Activated CD4-positive, alpha-beta T cell treated with anti-CD3 and anti-CD28 coated beads, Interleukin-2, amount 10 ng/mL, durations not matched to agents 7 days and 5 days (primary cell): ENCODE measurements at regions not wholly inside any gene's neighbourhood (a gene's known extent, or its start where the extent isn't known, plus 50 kb on each side); places are given as distances from the start of the nearest gene placed in this dataset.

ENCODE experiments used
- CTCF ChIA-PET: fragments of 350-600 bp; sonication (Branson Sonifier 250); formaldehyde crosslinking; loops from one replicate; lab custom pipeline; 2021; ENCODE audit warnings: antibody characterized with exemption; lab: Charles Lee
- POLR2A ChIA-PET: fragments of 350-600 bp; sonication (Branson Sonifier 250); formaldehyde crosslinking; loops from one replicate; lab custom pipeline; 2021; ENCODE audit warnings: antibody characterized with exemption; lab: Charles Lee
- DNase-seq: peaks from one replicate; pipeline ENCODE4 v3.0.0-alpha.2; 2020
- H3K27ac Mint-ChIP-seq: one replicate; pipeline ENCODE4 v1.8.0; 2021; ENCODE audit warnings: mild to moderate bottlenecking, moderate library complexity, mixed read lengths
- H3K27me3 Mint-ChIP-seq: one replicate; pipeline ENCODE4 v1.8.0; 2021; ENCODE audit warnings: mixed read lengths
- H3K36me3 Mint-ChIP-seq: one replicate; pipeline ENCODE4 v1.8.0; 2021; ENCODE audit warnings: low read depth, mixed read lengths
- H3K4me1 Mint-ChIP-seq: one replicate; pipeline ENCODE4 v1.8.0; 2021; ENCODE audit warnings: mixed read lengths
- H3K4me3 Mint-ChIP-seq: one replicate; pipeline ENCODE4 v1.8.0; 2021; ENCODE audit warnings: mild to moderate bottlenecking, moderate library complexity, mixed read lengths
- H3K9me3 Mint-ChIP-seq: one replicate; pipeline ENCODE4 v1.8.0; 2021; ENCODE audit warnings: mixed read lengths

- H3K36me3 Mint-ChIP-seq, result no peaks in the 10 kb centered on the region
- ChIA-PET POLR2A (no interaction called here), CTCF (no interaction called here)
- peaks cover 17% of the 10 kb centered on the region for H3K4me1 Mint-ChIP-seq
- H3K4me3 Mint-ChIP-seq, result no peak overlapping the region
- H3K9me3 Mint-ChIP-seq, result no peaks in the 10 kb centered on the region
- peaks cover 74% of the 10 kb centered on the region for H3K27me3 Mint-ChIP-seq
- no peak for DNase-seq
- H3K27ac Mint-ChIP-seq, result no peak overlapping the region
These were observed 137.0 kb downstream of the TMCO5A start for GRCh38 chr15:38071211-38071972.

DNA sequence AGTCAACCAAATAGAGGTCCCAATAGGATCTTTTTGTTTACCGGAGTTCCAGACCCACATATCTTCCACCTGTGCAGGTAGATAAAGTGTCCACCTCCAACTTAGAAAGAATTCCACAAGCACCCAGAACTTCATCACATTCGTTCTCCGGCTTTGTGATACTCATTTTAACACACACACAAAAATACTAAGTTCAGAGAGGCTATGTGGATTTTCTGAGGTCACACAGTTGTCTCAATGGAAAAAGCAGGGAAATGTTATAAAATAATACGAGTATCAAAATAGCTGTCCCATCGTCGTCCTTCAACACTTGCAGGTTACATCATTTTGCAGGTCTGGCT, 137.5 kb downstream of the TMCO5A start:
- Mint-ChIP-seq H3K27ac (no peak overlapping the region), H3K9me3 (no peaks in the 10 kb centered on the region), H3K4me1 (peaks cover 17% of the 10 kb centered on the region), H3K27me3 (peaks cover 75% of the 10 kb centered on the region), H3K4me3 (peak overlapping the region; percentile 51), H3K36me3 (no peaks in the 10 kb centered on the region)
- POLR2A ChIA-PET, result no interaction called here
- DNase-seq, result no peak
- CTCF ChIA-PET, result no interaction called here

GRCh38 chr15:38072348-38073177, 138.1 kb downstream of the TMCO5A start:
- Mint-ChIP-seq H3K27ac (no peak overlapping the region), H3K9me3 (no peaks in the 10 kb centered on the region), H3K36me3 (no peaks in the 10 kb centered on the region), H3K27me3 (peaks cover 79% of the 10 kb centered on the region), H3K4me3 (peak overlapping the region; percentile 51), H3K4me1 (peaks cover 17% of the 10 kb centered on the region)
- CTCF ChIA-PET, result no interaction called here
- POLR2A ChIA-PET, result no interaction called here
- DNase-seq, result peak; percentile 12

DNA sequence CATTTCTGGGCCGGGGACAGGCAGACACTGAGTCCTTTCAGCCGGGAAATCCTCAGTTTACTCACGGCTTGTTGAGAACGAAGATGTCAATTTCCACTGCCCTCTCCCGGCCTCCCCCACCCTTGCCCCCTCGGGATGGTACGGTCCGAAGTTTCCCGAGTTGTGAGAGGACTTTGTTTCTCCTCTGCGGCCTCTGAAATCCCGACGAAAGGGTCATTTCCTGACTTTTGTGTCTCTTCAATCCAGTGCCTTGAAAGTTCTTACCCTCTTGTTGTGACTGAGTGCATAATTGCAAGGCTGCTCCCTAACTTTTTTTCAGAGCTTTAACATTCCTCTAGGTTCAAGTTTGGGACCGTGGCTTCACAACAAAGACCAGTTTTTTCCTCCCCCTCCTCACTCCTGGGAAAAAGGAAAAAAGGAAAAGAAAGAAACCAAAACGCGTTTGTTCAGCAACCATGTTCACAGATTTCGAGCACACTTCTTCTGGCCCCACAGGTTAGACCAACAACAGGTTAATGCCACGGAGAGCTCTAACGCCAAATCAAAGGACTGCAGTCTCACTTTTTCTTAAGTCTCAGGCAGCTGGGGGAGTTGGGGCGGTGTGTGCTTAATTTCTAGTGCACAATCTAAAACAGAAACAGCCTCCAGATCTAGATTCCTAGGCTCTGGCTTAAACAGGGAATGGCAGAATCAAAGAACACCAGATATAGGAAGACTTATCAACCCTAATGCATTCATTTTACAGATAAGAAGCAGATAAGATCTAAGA, 138.9 kb downstream of the TMCO5A start:
- Mint-ChIP-seq H3K4me1 (peaks cover 17% of the 10 kb centered on the region), H3K27ac (no peak overlapping the region), H3K4me3 (peak overlapping the region; percentile 17), H3K36me3 (no peaks in the 10 kb centered on the region), H3K27me3 (peaks cover 73% of the 10 kb centered on the region), H3K9me3 (no peaks in the 10 kb centered on the region)
- ChIA-PET CTCF (no interaction called here), POLR2A (no interaction called here)
- no peak for DNase-seq

DNA sequence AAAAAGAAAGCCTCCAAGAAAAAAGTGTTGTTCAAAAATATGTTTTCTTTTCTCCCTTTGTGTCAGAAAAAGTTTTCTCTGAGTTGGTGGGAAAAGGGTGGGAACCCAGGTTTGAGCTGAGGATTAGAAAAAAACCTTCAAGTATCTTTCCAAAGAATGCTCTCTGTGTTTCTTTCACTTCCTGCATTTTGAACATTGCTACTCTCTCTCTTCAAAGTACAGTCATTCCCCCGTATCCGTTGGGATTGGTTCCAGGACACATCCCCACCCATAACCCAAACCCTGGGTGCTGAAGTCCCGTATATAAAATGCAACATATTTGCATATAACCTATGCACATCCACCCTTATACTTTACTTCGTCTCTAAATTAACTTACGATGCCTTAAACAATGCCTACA, 139.6 kb downstream of the TMCO5A start:
- Mint-ChIP-seq H3K27ac (no peak overlapping the region), H3K9me3 (no peaks in the 10 kb centered on the region), H3K36me3 (no peaks in the 10 kb centered on the region), H3K4me1 (peaks cover 14% of the 10 kb centered on the region), H3K4me3 (no peak overlapping the region), H3K27me3 (peaks cover 73% of the 10 kb centered on the region)
- no peak for DNase-seq
- ChIA-PET CTCF (no interaction called here), POLR2A (no interaction called here)

GRCh38 chr15:38075466-38075865, 141.0 kb downstream of the TMCO5A start:
- no peak overlapping the region for H3K4me3 Mint-ChIP-seq
- no peaks in the 10 kb centered on the region for H3K36me3 Mint-ChIP-seq
- CTCF ChIA-PET, result no interaction called here
- no peak for DNase-seq
- H3K4me1 Mint-ChIP-seq, result peaks cover 9% of the 10 kb centered on the region
- H3K27ac Mint-ChIP-seq, result no peak overlapping the region
- peaks cover 72% of the 10 kb centered on the region for H3K27me3 Mint-ChIP-seq
- no peaks in the 10 kb centered on the region for H3K9me3 Mint-ChIP-seq
- POLR2A ChIA-PET, result no interaction called here

- Mint-ChIP-seq H3K27ac (no peak overlapping the region), H3K4me1 (peaks cover 8% of the 10 kb centered on the region), H3K36me3 (no peaks in the 10 kb centered on the region), H3K9me3 (no peaks in the 10 kb centered on the region), H3K27me3 (peaks cover 60% of the 10 kb centered on the region), H3K4me3 (no peak overlapping the region)
- CTCF ChIA-PET, result no interaction called here
- POLR2A ChIA-PET, result no interaction called here
- no peak for DNase-seq
These were observed 142.3 kb downstream of the TMCO5A start for GRCh38 chr15:38076786-38077185.

- no peak for DNase-seq
- no peak overlapping the region for H3K27ac Mint-ChIP-seq
- H3K4me1 Mint-ChIP-seq, result peaks cover 3% of the 10 kb centered on the region
- ChIA-PET CTCF (no interaction called here), POLR2A (no interaction called here)
- no peak overlapping the region for H3K4me3 Mint-ChIP-seq
- peaks cover 44% of the 10 kb centered on the region for H3K27me3 Mint-ChIP-seq
- no peaks in the 10 kb centered on the region for H3K36me3 Mint-ChIP-seq
- H3K9me3 Mint-ChIP-seq, result no peaks in the 10 kb centered on the region
These were observed 144.8 kb downstream of the TMCO5A start for GRCh38 chr15:38079236-38079635.

- DNase-seq, result no peak
- H3K9me3 Mint-ChIP-seq, result no peaks in the 10 kb centered on the region
- ChIA-PET POLR2A (no interaction called here), CTCF (no interaction called here)
- peaks cover 41% of the 10 kb centered on the region for H3K27me3 Mint-ChIP-seq
- H3K4me3 Mint-ChIP-seq, result no peak overlapping the region
- H3K4me1 Mint-ChIP-seq, result peaks cover 12% of the 10 kb centered on the region
- H3K36me3 Mint-ChIP-seq, result no peaks in the 10 kb centered on the region
- no peak overlapping the region for H3K27ac Mint-ChIP-seq
These were observed 146.3 kb downstream of the TMCO5A start for GRCh38 chr15:38080651-38081275.

- Mint-ChIP-seq H3K27ac (no peak overlapping the region), H3K4me3 (no peak overlapping the region), H3K9me3 (no peaks in the 10 kb centered on the region), H3K27me3 (peaks cover 43% of the 10 kb centered on the region), H3K36me3 (no peaks in the 10 kb centered on the region), H3K4me1 (peaks cover 13% of the 10 kb centered on the region)
- ChIA-PET CTCF (interaction anchor here (0.7 to 1.3 kb wide), 3 partner anchors 24 to 356 kb away, joined by 3 read pairs; no protein-coding TSS in a partner anchor), POLR2A (no interaction called here)
- DNase-seq, result no peak
These were observed 149.8 kb downstream of the TMCO5A start for GRCh38 chr15:38084289-38084688.

DNA sequence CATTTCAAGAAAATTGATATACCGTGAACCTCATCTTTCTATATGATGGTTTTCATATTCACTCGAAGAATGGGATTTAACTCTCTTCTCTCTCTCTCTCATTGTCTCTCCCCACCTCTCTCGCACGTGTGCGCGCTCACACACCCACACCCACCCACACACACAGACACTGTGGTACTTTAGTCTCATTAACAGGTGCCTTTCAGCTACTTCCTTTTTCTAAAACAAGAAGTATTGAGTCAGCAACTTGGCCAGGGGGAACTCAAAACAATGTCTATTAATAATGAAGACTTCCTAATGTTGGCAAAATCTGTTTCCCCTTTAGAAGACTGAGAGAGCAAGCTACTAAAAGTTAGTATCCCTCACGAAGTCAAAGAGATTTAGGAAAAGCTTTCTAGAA, 150.7 kb downstream of the TMCO5A start:
- H3K36me3 Mint-ChIP-seq, result no peaks in the 10 kb centered on the region
- no peak for DNase-seq
- ChIA-PET CTCF (no interaction called here), POLR2A (no interaction called here)
- H3K4me3 Mint-ChIP-seq, result no peak overlapping the region
- H3K27ac Mint-ChIP-seq, result no peak overlapping the region
- peaks cover 37% of the 10 kb centered on the region for H3K27me3 Mint-ChIP-seq
- peaks cover 13% of the 10 kb centered on the region for H3K4me1 Mint-ChIP-seq
- no peaks in the 10 kb centered on the region for H3K9me3 Mint-ChIP-seq

GRCh38 chr15:38085931-38086568, 151.6 kb downstream of the TMCO5A start:
- Mint-ChIP-seq H3K9me3 (no peaks in the 10 kb centered on the region), H3K27me3 (peaks cover 33% of the 10 kb centered on the region), H3K36me3 (no peaks in the 10 kb centered on the region), H3K4me1 (peaks cover 13% of the 10 kb centered on the region), H3K4me3 (no peak overlapping the region), H3K27ac (no peak overlapping the region)
- ChIA-PET POLR2A (no interaction called here), CTCF (no interaction called here)
- DNase-seq, result no peak
